NCI-H2227 (cell line): ENCODE measurements at regions not wholly inside any gene's neighbourhood (a gene's known extent, or its start where the extent isn't known, plus 50 kb on each side); places are given as distances from the start of the nearest gene placed in this dataset.

ENCODE experiments used
- DNase-seq: peaks from one replicate; lab custom pipeline; 2025; ENCODE audit not compliant: unreplicated experiment; lab: John Stamatoyannopoulos, UW

- no peak for DNase-seq
Measured at GRCh38 chr18:53664575-53664974, 559.9 kb downstream of the MBD2 start.

- no peak for DNase-seq
Measured at GRCh38 chr18:53660306-53660705, 564.2 kb downstream of the MBD2 start.

- no peak for DNase-seq
Measured at GRCh38 chr18:53657257-53657656, 567.2 kb downstream of the MBD2 start.

- DNase-seq, result no peak
Measured at GRCh38 chr18:53649621-53650020, 574.8 kb downstream of the MBD2 start.

GRCh38 chr18:53644799-53645471 is 579.5 kb downstream of the MBD2 start:
- DNase-seq, result no peak

- DNase-seq, result no peak
Measured at GRCh38 chr18:53639687-53640086, 584.8 kb downstream of the MBD2 start.

GRCh38 chr18:53629337-53629736 is 595.1 kb downstream of the MBD2 start:
- DNase-seq, result no peak

GRCh38 chr18:53625997-53626599 is 598.4 kb downstream of the MBD2 start:
- no peak for DNase-seq

GRCh38 chr18:53610957-53611356 is 613.5 kb downstream of the MBD2 start:
- DNase-seq, result no peak

GRCh38 chr18:53606792-53607191 is 617.7 kb downstream of the MBD2 start:
- DNase-seq, result no peak

GRCh38 chr18:53605198-53605597 is 619.3 kb downstream of the MBD2 start:
- no peak for DNase-seq

GRCh38 chr18:53603276-53603675 is 621.2 kb downstream of the MBD2 start:
- DNase-seq, result no peak

- DNase-seq, result no peak
Measured at GRCh38 chr18:53601344-53601743, 623.1 kb downstream of the MBD2 start.

- no peak for DNase-seq
Measured at GRCh38 chr18:53586923-53587322, 637.5 kb downstream of the MBD2 start.
